ENCODE measurements at regions not wholly inside any gene's neighbourhood (a gene's known extent, or its start where the extent isn't known, plus 50 kb on each side); places are given as distances from the start of the nearest gene placed in this dataset.
"Not testable (repeated sequence)": the region's sequence is repeated elsewhere in the genome, so short reads cannot be mapped to it uniquely, and the experiment has no call there.

- WGBS: 65% methylated on average over 1 of the region's 1 CpG
- Histone ChIP-seq H3K27ac (replicated peaks in 1 of 4) (no peak overlapping the region), H3K4me3 (no peak overlapping the region), H3K4me1 (no peaks in the 10 kb centered on the region), H3K9me3 (no peaks in the 10 kb centered on the region), H3K36me3 (no peaks in the 10 kb centered on the region), H3K27me3 (no peaks in the 10 kb centered on the region)
- no peak for DNase-seq (ENCODE audit: extremely low spot score)
- intact Hi-C loops (cut with DNase I): no loop called here
- no peak for TF ChIP-seq POLR2A (IDR thresholded peaks at IDR 0.05; ENCODE audit: low read depth)
- no peak for TF ChIP-seq EP300 (IDR thresholded peaks at IDR 0.05)
- TF ChIP-seq CTCF (IDR thresholded peaks at IDR 0.05): no peak
- no peak for TF ChIP-seq POLR2AphosphoS5 (IDR thresholded peaks at IDR 0.05)
Observed at GRCh38 chr5:82719368-82719767, 357.8 kb downstream of the TMEM167A start.

GRCh38 chr5:82717738-82718137 lies 359.5 kb downstream of the TMEM167A start:
- H3K4me1 ChIP-seq: no peaks in the 10 kb centered on the region
- no peak overlapping the region for H3K27ac ChIP-seq (replicated peaks in 1 of 4)
- no peak for DNase-seq (ENCODE audit: extremely low spot score)
- no peaks in the 10 kb centered on the region for H3K36me3 ChIP-seq
- no peaks in the 10 kb centered on the region for H3K9me3 ChIP-seq
- no peak overlapping the region for H3K4me3 ChIP-seq
- TF ChIP-seq CTCF (IDR thresholded peaks at IDR 0.05): no peak
- TF ChIP-seq EP300 (IDR thresholded peaks at IDR 0.05): no peak
- TF ChIP-seq POLR2A (IDR thresholded peaks at IDR 0.05; ENCODE audit: low read depth): no peak
- TF ChIP-seq POLR2AphosphoS5 (IDR thresholded peaks at IDR 0.05): no peak
- no peaks in the 10 kb centered on the region for H3K27me3 ChIP-seq
- intact Hi-C loops (cut with DNase I): no loop called here
- WGBS: 80% methylated on average over 2 of the region's 2 CpGs

- H3K27ac ChIP-seq (replicated peaks in 1 of 4); H3K27me3 ChIP-seq; H3K36me3 ChIP-seq; H3K9me3 ChIP-seq; DNase-seq (ENCODE audit: extremely low spot score); intact Hi-C loops (cut with DNase I); H3K4me3 ChIP-seq; H3K4me1 ChIP-seq: not testable (repeated sequence)
- WGBS: 100% methylated on average over 6 of the region's 21 CpGs
Observed at GRCh38 chr5:82714732-82715131, 362.5 kb downstream of the TMEM167A start.

GRCh38 chr5:82713811-82714210 lies 363.4 kb downstream of the TMEM167A start:
- H3K27ac ChIP-seq (replicated peaks in 1 of 4): no peak overlapping the region
- WGBS: 94% methylated on average over 2 of the region's 2 CpGs
- intact Hi-C loops (cut with DNase I): no loop called here
- no peaks in the 10 kb centered on the region for H3K9me3 ChIP-seq
- no peak for TF ChIP-seq EP300 (IDR thresholded peaks at IDR 0.05)
- TF ChIP-seq POLR2A (IDR thresholded peaks at IDR 0.05; ENCODE audit: low read depth): no peak
- TF ChIP-seq POLR2AphosphoS5 (IDR thresholded peaks at IDR 0.05): no peak
- TF ChIP-seq CTCF (IDR thresholded peaks at IDR 0.05): no peak
- no peak for DNase-seq (ENCODE audit: extremely low spot score)
- H3K27me3 ChIP-seq: no peaks in the 10 kb centered on the region
- H3K4me1 ChIP-seq: no peaks in the 10 kb centered on the region
- H3K36me3 ChIP-seq: no peaks in the 10 kb centered on the region
- no peak overlapping the region for H3K4me3 ChIP-seq

- Histone ChIP-seq H3K27ac (replicated peaks in 1 of 4) (no peak overlapping the region), H3K4me1 (no peaks in the 10 kb centered on the region), H3K27me3 (no peaks in the 10 kb centered on the region), H3K4me3 (no peak overlapping the region), H3K36me3 (no peaks in the 10 kb centered on the region), H3K9me3 (no peaks in the 10 kb centered on the region)
- no peak for DNase-seq (ENCODE audit: extremely low spot score)
- TF ChIP-seq POLR2AphosphoS5 (IDR thresholded peaks at IDR 0.05) (no peak), CTCF (IDR thresholded peaks at IDR 0.05) (no peak)
- WGBS: 80% methylated on average over 1 of the region's 1 CpG
- intact Hi-C loops (cut with DNase I): no loop called here
Observed at GRCh38 chr5:82707741-82708140, 369.5 kb downstream of the TMEM167A start.
